ENCODE measurements at regions not wholly inside any gene's neighbourhood (a gene's known extent, or its start where the extent isn't known, plus 50 kb on each side); places are given as distances from the start of the nearest gene placed in this dataset.
A peak's percentile ranks its signal among the peaks of the same experiment; 100 is the strongest.

DNA sequence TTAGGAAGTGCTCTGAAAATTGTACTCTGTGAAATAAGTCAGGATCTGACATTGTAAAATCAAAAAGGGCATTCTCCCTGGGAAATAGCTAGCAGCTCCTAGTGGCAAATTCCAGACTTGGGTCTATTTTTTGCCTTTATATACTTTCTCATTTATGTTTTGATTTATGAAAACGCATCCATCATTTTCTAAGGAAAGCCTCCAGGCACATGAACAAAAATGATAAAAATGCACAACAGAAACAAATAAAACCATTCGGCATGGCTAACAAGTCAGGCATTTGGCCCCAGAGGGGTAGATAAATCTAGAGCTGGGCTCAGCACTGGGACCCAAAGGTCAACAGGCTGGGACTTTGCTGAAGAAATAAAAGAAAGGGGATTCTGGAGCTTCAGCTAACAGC, 167.0 kb downstream of the BCL11A start:
- 77 to 80% methylated on average over 2 of the region's 2 CpGs for WGBS, 2 experiments (ENCODE audit: low coverage in 1 of 2, low lambda C conversion rate in 2 of 2, missing lambda C conversion rate in 2 of 2)
- Histone ChIP-seq H3K9me2 (ENCODE audit: insufficient read depth) (no peaks in the 10 kb centered on the region), H3K79me2 (ENCODE audit: insufficient read depth) (no peaks in the 10 kb centered on the region), H4K20me1 (ENCODE audit: insufficient read depth) (no peaks in the 10 kb centered on the region), H3K4me2 (ENCODE audit: unreplicated experiment) (no peak overlapping the region), H3K9ac (no peak overlapping the region), H3F3A (ENCODE audit: insufficient read depth) (no peaks in the 10 kb centered on the region), H3K27me3 (replicated peaks; ENCODE audit: insufficient read depth) (no peaks in the 10 kb centered on the region), H3K4me1 (ENCODE audit: insufficient read depth) (no peaks in the 10 kb centered on the region), H3K27ac (no peak overlapping the region), H3K9me3 (ENCODE audit: low read depth) (no peaks in the 10 kb centered on the region), H2AFZ (no peak overlapping the region), H3K36me3 (ENCODE audit: low read depth) (no peaks in the 10 kb centered on the region), H3K4me3 (no peak overlapping the region)
- TF ChIP-seq EZH2 (IDR thresholded peaks at IDR 0.05; ENCODE audit: insufficient read depth, poor library complexity, severe bottlenecking) (no peak), EZH2phosphoT487 (IDR thresholded peaks at IDR 0.05; ENCODE audit: insufficient read depth, low read depth) (no peak)
- DNase-seq: no peak
- in situ Hi-C loops (cut with MboI): no loop called here

- Histone ChIP-seq H3K4me3 (no peak overlapping the region), H2AFZ (no peak overlapping the region), H3K4me1 (ENCODE audit: insufficient read depth) (no peaks in the 10 kb centered on the region), H3K4me2 (ENCODE audit: unreplicated experiment) (no peak overlapping the region), H3F3A (ENCODE audit: insufficient read depth) (no peaks in the 10 kb centered on the region), H3K36me3 (ENCODE audit: low read depth) (no peaks in the 10 kb centered on the region), H3K9me3 (ENCODE audit: low read depth) (no peaks in the 10 kb centered on the region), H3K9me2 (ENCODE audit: insufficient read depth) (no peaks in the 10 kb centered on the region), H3K27ac (no peak overlapping the region), H4K20me1 (ENCODE audit: insufficient read depth) (no peaks in the 10 kb centered on the region), H3K79me2 (ENCODE audit: insufficient read depth) (no peaks in the 10 kb centered on the region), H3K9ac (no peak overlapping the region), H3K27me3 (replicated peaks; ENCODE audit: insufficient read depth) (no peaks in the 10 kb centered on the region)
- WGBS, 2 experiments (ENCODE audit: low coverage in 1 of 2, low lambda C conversion rate in 2 of 2, missing lambda C conversion rate in 2 of 2): 29 to 44% methylated on average over 5 of the region's 5 CpGs
- DNase-seq: peak; percentile 43
- in situ Hi-C loops (cut with MboI): no loop called here
- TF ChIP-seq EZH2 (IDR thresholded peaks at IDR 0.05; ENCODE audit: insufficient read depth, poor library complexity, severe bottlenecking) (no peak), EZH2phosphoT487 (IDR thresholded peaks at IDR 0.05; ENCODE audit: insufficient read depth, low read depth) (no peak)
Measured at GRCh38 chr2:60385648-60386047, 167.8 kb downstream of the BCL11A start.

GRCh38 chr2:60383401-60384143, 169.9 kb downstream of the BCL11A start:
- Histone ChIP-seq H3K4me1 (ENCODE audit: insufficient read depth) (no peaks in the 10 kb centered on the region), H3K27ac (no peak overlapping the region), H3K36me3 (ENCODE audit: low read depth) (no peaks in the 10 kb centered on the region), H3F3A (ENCODE audit: insufficient read depth) (no peaks in the 10 kb centered on the region), H3K79me2 (ENCODE audit: insufficient read depth) (no peaks in the 10 kb centered on the region), H3K9me2 (ENCODE audit: insufficient read depth) (no peaks in the 10 kb centered on the region), H3K9me3 (ENCODE audit: low read depth) (no peaks in the 10 kb centered on the region), H3K9ac (no peak overlapping the region), H4K20me1 (ENCODE audit: insufficient read depth) (no peaks in the 10 kb centered on the region), H3K4me2 (ENCODE audit: unreplicated experiment) (no peak overlapping the region), H3K4me3 (no peak overlapping the region), H2AFZ (no peak overlapping the region), H3K27me3 (replicated peaks; ENCODE audit: insufficient read depth) (no peaks in the 10 kb centered on the region)
- WGBS, 2 experiments (ENCODE audit: low coverage in 1 of 2, low lambda C conversion rate in 2 of 2, missing lambda C conversion rate in 2 of 2): 63 to 75% methylated on average over 6 of the region's 6 CpGs
- in situ Hi-C loops (cut with MboI): no loop called here
- no peak for DNase-seq
- TF ChIP-seq EZH2 (IDR thresholded peaks at IDR 0.05; ENCODE audit: insufficient read depth, poor library complexity, severe bottlenecking): no peak

DNA sequence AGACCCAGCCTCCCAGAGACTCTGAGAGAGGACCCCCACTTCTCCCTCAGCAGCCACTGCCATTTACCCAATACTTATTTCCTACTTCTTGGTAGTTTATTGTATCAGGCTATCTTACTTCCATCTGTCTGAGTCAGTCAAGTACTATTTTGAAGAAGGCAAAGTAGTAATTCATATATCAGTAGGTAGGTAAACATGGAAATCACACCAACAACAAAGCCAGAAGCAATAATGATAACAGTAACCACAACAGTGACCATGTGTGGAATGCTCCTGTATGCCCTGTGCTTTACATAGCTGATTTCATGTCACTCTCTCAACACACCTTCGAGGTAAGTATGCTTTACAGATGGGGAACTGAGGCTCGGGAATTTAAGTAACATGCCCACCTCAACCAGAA, 173.0 kb downstream of the BCL11A start:
- no peak for DNase-seq
- H3K27me3 ChIP-seq (replicated peaks; ENCODE audit: insufficient read depth): no peaks in the 10 kb centered on the region
- no peak overlapping the region for H3K4me2 ChIP-seq (ENCODE audit: unreplicated experiment)
- 63 to 73% methylated on average over 2 of the region's 2 CpGs for WGBS, 2 experiments (ENCODE audit: low coverage in 1 of 2, low lambda C conversion rate in 2 of 2, missing lambda C conversion rate in 2 of 2)
- H3K9ac ChIP-seq: no peak overlapping the region
- in situ Hi-C loops (cut with MboI): no loop called here
- no peaks in the 10 kb centered on the region for H3K36me3 ChIP-seq (ENCODE audit: low read depth)
- no peak overlapping the region for H2AFZ ChIP-seq
- no peaks in the 10 kb centered on the region for H3K79me2 ChIP-seq (ENCODE audit: insufficient read depth)
- no peaks in the 10 kb centered on the region for H4K20me1 ChIP-seq (ENCODE audit: insufficient read depth)
- H3K27ac ChIP-seq: no peak overlapping the region
- H3F3A ChIP-seq (ENCODE audit: insufficient read depth): no peaks in the 10 kb centered on the region
- no peaks in the 10 kb centered on the region for H3K4me1 ChIP-seq (ENCODE audit: insufficient read depth)
- H3K9me2 ChIP-seq (ENCODE audit: insufficient read depth): no peaks in the 10 kb centered on the region
- no peaks in the 10 kb centered on the region for H3K9me3 ChIP-seq (ENCODE audit: low read depth)
- H3K4me3 ChIP-seq: no peak overlapping the region
- no peak for TF ChIP-seq EZH2 (IDR thresholded peaks at IDR 0.05; ENCODE audit: insufficient read depth, poor library complexity, severe bottlenecking)
- TF ChIP-seq EZH2phosphoT487 (IDR thresholded peaks at IDR 0.05; ENCODE audit: insufficient read depth, low read depth): no peak

GRCh38 chr2:60379684-60380083, 173.8 kb downstream of the BCL11A start:
- TF ChIP-seq EZH2 (IDR thresholded peaks at IDR 0.05; ENCODE audit: insufficient read depth, poor library complexity, severe bottlenecking) (no peak), EZH2phosphoT487 (IDR thresholded peaks at IDR 0.05; ENCODE audit: insufficient read depth, low read depth) (no peak)
- WGBS, 2 experiments (ENCODE audit: low coverage in 1 of 2, low lambda C conversion rate in 2 of 2, missing lambda C conversion rate in 2 of 2): 74 to 90% methylated on average over 2 of the region's 2 CpGs
- in situ Hi-C loops (cut with MboI): no loop called here
- Histone ChIP-seq H3K9ac (no peak overlapping the region), H3K79me2 (ENCODE audit: insufficient read depth) (no peaks in the 10 kb centered on the region), H3K27ac (no peak overlapping the region), H3K4me2 (ENCODE audit: unreplicated experiment) (no peak overlapping the region), H4K20me1 (ENCODE audit: insufficient read depth) (no peaks in the 10 kb centered on the region), H3K9me2 (ENCODE audit: insufficient read depth) (no peaks in the 10 kb centered on the region), H3K36me3 (ENCODE audit: low read depth) (no peaks in the 10 kb centered on the region), H3F3A (ENCODE audit: insufficient read depth) (no peaks in the 10 kb centered on the region), H2AFZ (no peak overlapping the region), H3K27me3 (replicated peaks; ENCODE audit: insufficient read depth) (no peaks in the 10 kb centered on the region), H3K9me3 (ENCODE audit: low read depth) (no peaks in the 10 kb centered on the region), H3K4me3 (no peak overlapping the region), H3K4me1 (ENCODE audit: insufficient read depth) (no peaks in the 10 kb centered on the region)
- no peak for DNase-seq

Data from GM23248 (cell line).